Cardiac muscle cell (in vitro differentiated cells and primary cell): ENCODE measurements at regions not wholly inside any gene's neighbourhood (a gene's known extent, or its start where the extent isn't known, plus 50 kb on each side); places are given as distances from the start of the nearest gene placed in this dataset.
A peak's percentile ranks its signal among the peaks of the same experiment; 100 is the strongest.

Experiments used
- DNase-seq, 2 donors: peaks; one replicate each; pipeline versions ENCODE4 v3.0.0 to v3.0.0-alpha.2; 2010 to 2017; ENCODE audit warnings: low read depth in 1 of 2, low spot score in 1 of 2
- H3K27ac ChIP-seq: fragments of 200-600 bp; sonication (generic); 2 replicates; pipeline ENCODE4 v1.5.1; 2016
- H3K27me3 ChIP-seq: fragments of 200-600 bp; sonication (generic); 2 replicates; pipeline ENCODE4 v1.6.0; 2016; ENCODE audit warnings: control low read depth
- H3K36me3 ChIP-seq: fragments of 200-600 bp; sonication (generic); 2 replicates; pipeline ENCODE4 v1.5.1; 2016; ENCODE audit warnings: control low read depth
- H3K4me1 ChIP-seq: fragments of 200-600 bp; sonication (generic); 2 replicates; pipeline ENCODE4 v1.8.1; 2017; ENCODE audit warnings: low read depth, mild to moderate bottlenecking, mixed run types
- H3K4me3 ChIP-seq: fragments of 200-600 bp; sonication (generic); 2 replicates; pipeline ENCODE4 v1.5.1; 2016; ENCODE audit warnings: mild to moderate bottlenecking
- H3K9me3 ChIP-seq: fragments of 200-600 bp; sonication (generic); 2 replicates; pipeline ENCODE4 v1.5.1; 2017; ENCODE audit warnings: low read depth, mild to moderate bottlenecking, control low read depth
- CTCF ChIP-seq: IDR thresholded peaks from 2 replicates; pipeline ENCODE4 v1.5.1; 2012; ENCODE audit warnings: low read depth, mild to moderate bottlenecking, low read length

GRCh38 chr11:103587901-103588788 is 448.3 kb upstream of the DDI1 start:
- Histone ChIP-seq H3K4me3 (no peak overlapping the region), H3K27ac (no peak overlapping the region), H3K4me1 (peaks cover 8% of the 10 kb centered on the region), H3K9me3 (no peaks in the 10 kb centered on the region), H3K27me3 (no peaks in the 10 kb centered on the region), H3K36me3 (no peaks in the 10 kb centered on the region)
- no peak for TF ChIP-seq CTCF
- DNase-seq = no peak

- H3K9me3 ChIP-seq = no peaks in the 10 kb centered on the region
Measured at GRCh38 chr11:103591554-103591953, 444.9 kb upstream of the DDI1 start.

DNA sequence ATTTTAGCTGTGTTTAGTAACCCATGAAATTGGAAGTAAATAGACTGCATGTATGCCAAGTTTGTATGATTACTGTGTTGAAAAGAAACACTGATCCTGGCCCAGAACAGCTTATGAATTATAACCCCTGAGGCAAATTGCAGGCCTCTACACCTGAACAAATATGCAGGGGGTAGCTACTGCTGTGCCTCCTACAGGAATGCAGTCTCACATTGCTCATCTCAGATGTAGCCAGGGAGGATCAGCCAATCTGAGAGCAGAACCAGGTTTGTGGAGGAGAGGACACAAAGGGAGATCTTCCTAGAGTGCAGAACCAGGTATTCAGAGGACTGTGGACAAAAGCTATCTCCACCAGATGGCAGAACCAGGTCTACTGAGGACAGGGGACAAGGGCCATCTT is 442.2 kb upstream of the DDI1 start:
- Histone ChIP-seq H3K4me3 (no peak overlapping the region), H3K27ac (no peak overlapping the region), H3K9me3 (no peaks in the 10 kb centered on the region), H3K4me1 (no peaks in the 10 kb centered on the region), H3K36me3 (no peaks in the 10 kb centered on the region), H3K27me3 (no peaks in the 10 kb centered on the region)
- TF ChIP-seq CTCF = no peak
- no peak for DNase-seq

More at GRCh38 chr11:103591554-103591953, 444.9 kb upstream of the DDI1 start:
- Histone ChIP-seq H3K4me1 (peaks cover 8% of the 10 kb centered on the region), H3K36me3 (no peaks in the 10 kb centered on the region), H3K4me3 (no peak overlapping the region), H3K27me3 (no peaks in the 10 kb centered on the region), H3K27ac (no peak overlapping the region)
- no peak for DNase-seq
- TF ChIP-seq CTCF = no peak

DNA sequence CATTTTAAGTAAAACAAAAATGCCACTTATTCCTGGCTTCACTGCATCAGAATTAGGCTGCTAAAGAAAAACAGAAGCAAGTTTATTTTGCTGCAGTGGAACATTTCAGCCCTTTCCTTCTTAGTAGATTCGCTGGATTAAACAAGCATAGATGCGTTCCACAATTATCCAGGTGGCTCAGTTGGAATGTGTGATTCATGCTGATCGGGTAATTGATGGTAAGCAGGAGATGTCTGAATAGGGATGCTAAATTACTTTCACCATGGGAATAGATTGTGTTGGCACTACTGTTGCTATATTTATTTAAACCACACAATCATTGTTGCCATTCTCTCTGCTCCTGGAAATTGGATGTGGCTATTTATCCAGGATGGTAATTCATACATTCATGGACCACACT is 440.1 kb upstream of the DDI1 start:
- Histone ChIP-seq H3K4me3 (no peak overlapping the region), H3K27me3 (no peaks in the 10 kb centered on the region), H3K36me3 (no peaks in the 10 kb centered on the region), H3K9me3 (no peaks in the 10 kb centered on the region), H3K27ac (no peak overlapping the region), H3K4me1 (no peaks in the 10 kb centered on the region)
- no peak for DNase-seq
- TF ChIP-seq CTCF = no peak

DNA sequence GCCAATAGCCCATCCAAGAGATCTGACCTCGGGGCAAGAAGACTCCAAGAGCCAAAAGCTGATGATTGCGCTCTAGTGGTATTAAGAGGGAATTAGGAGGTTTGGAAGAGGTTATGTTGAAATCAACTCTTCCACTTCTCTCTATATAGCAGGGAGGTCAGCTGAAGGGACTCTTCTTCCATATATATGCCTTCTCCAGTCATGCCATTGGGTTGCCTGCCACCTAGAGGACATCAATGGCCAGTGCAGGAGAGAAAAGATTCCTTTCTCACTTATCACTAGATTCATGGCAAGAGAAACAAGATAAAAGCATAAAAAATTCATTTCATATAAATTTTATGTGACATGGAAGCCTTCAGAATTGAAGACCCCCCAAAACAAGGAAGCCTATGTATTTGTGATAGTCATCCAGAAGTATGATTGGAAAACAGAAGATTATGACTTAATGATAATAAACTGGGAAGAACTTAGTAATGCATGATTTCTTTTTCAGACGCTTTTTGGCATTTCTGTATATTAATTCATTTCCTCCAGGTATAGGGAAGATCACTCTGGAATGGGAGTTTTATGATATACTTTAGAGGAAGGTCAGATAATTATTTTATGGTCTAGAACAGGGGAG is 435.1 kb upstream of the DDI1 start:
- Histone ChIP-seq H3K27me3 (no peaks in the 10 kb centered on the region), H3K36me3 (no peaks in the 10 kb centered on the region), H3K4me3 (no peak overlapping the region), H3K9me3 (no peaks in the 10 kb centered on the region), H3K27ac (no peak overlapping the region), H3K4me1 (no peaks in the 10 kb centered on the region)
- peak; percentile 94 for TF ChIP-seq CTCF
- DNase-seq = peak; percentile 71 to 87
